Ovary (tissue), 7 donors: ENCODE measurements at regions not wholly inside any gene's neighbourhood (a gene's known extent, or its start where the extent isn't known, plus 50 kb on each side); places are given as distances from the start of the nearest gene placed in this dataset.

Experiments used
- DNase-seq, 5 donors: peaks; one replicate each; pipeline ENCODE4 v3.0.0-alpha.2; 2019 to 2020
- H3K27ac ChIP-seq, 2 donors: fragments of 200-600 bp; one replicate each; pipeline versions ENCODE4 v1.5.1 to v1.8.0; 2019 to 2022
- H3K27me3 ChIP-seq: fragments of 200-600 bp; one replicate; pipeline ENCODE4 v1.8.0; 2022
- H3K36me3 ChIP-seq: fragments of 200-600 bp; sonication (generic); one replicate; pipeline ENCODE4 v1.5.1; 2019
- H3K4me1 ChIP-seq: one replicate; pipeline ENCODE4 v1.8.1; 2013; ENCODE audit warnings: mild to moderate bottlenecking, moderate library complexity; ENCODE audit not compliant: insufficient read depth
- H3K4me3 ChIP-seq: fragments of 200-600 bp; sonication (generic); one replicate; pipeline ENCODE4 v1.5.1; 2017
- H3K9me3 ChIP-seq, 2 donors: fragments of 200-600 bp in 1 of 2; sonication (generic) in 1 of 2; one replicate each; pipeline versions ENCODE4 v1.5.1 to v1.8.1; 2013 to 2019; ENCODE audit warnings: mild to moderate bottlenecking in 1 of 2, moderate library complexity in 1 of 2
- EP300 ChIP-seq: sonication (generic); formaldehyde crosslinking; IDR thresholded peaks from one replicate; pipeline ENCODE4 v1.6.1; 2017; ENCODE audit warnings: antibody characterized with exemption
- POLR2A ChIP-seq: fragments of 450-650 bp; IDR thresholded peaks from one replicate; pipeline ENCODE4 v1.6.1; 2017; ENCODE audit warnings: antibody characterized with exemption, mild to moderate bottlenecking, moderate library complexity
- WGBS, 3 donors: extraction: QIAGEN DNeasy Blood & Tissue Kit in 1 of 3; methylation state at CpG; one replicate each; pipeline versions ENCODE4 v1.1.5 to v1.1.7; 2013 to 2017; 5-methylcytosine and 5-hydroxymethylcytosine counted together
- intact Hi-C, 4 donors: fragments of 100-400 bp; cut with DNase I; formaldehyde crosslinking; loops; one replicate each; pipeline versions ENCODE4 v1.11.0 to v1.15.1; 2022 to 2023
- TF ChIP-seq, protein P1 (sequence below), 3 donors: fragments of 450-650 bp in 2 of 3; fragments of 200-600 bp in 1 of 3; IDR thresholded peaks; one replicate each; pipeline versions ENCODE4 v1.5.1 to v1.8.0; 2016 to 2022; ENCODE audit warnings: antibody characterized with exemption in 3 of 3, mild to moderate bottlenecking in 1 of 3
- donor health status: DM: no; HTN: no; CAD: no; lungs with moderate emphysema.
- donor health status: DM: no; HTN: no; CAD: no.
- donor health status: Bipolar disorder and iron deficiency.
- donor health status: DM: no; HTN: no; CAD: no.
- donor health status: DM: yes; HTN: yes; CAD: no.

DNA sequence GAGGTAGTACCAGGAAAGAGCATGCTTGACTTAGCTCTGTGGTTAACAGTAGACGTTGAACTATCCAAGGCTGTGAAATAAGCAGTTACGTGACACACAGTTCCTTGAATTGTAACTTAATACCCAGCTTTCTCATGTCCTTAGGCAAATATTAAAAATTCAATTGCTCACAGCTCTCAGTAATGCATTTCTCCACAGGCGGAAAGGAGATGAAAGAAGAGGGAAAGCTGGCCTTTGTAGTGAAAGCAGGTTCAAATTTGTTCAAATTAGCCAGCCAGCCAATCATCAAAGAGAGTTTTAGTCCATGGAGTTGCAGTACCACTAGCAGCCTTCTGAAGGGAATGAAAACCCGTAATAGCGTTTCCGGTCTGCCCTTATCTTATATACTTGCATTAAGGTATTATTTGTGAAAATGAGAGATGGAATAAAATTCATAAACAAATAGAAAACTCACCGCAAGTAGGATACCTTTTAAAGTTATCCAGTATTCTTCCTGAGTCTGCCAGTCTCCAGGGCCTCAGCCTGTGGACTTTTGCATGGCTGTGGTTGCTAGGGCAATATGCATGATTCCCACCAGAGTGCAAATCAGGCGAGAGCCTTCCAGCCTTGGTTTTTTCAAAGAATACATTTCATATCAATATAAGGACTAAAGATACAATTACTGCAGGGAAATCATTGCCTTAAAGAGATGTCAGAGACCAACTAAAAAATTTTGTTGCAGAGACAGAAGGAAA, 795.5 kb downstream of the TNS3 start:
- Histone ChIP-seq H3K9me3 (no peaks in the 10 kb centered on the region), H3K27ac (no peak overlapping the region), H3K4me3 (no peak overlapping the region), H3K4me1 (no peaks in the 10 kb centered on the region), H3K36me3 (no peaks in the 10 kb centered on the region), H3K27me3 (no peaks in the 10 kb centered on the region)
- intact Hi-C loops = no loop called here
- WGBS, 3 donors = 89 to 93% (median 90%) methylated on average over 8 of the region's 8 CpGs
- TF ChIP-seq POLR2A (no peak), EP300 (no peak)
- TF ChIP-seq, protein P1, sequence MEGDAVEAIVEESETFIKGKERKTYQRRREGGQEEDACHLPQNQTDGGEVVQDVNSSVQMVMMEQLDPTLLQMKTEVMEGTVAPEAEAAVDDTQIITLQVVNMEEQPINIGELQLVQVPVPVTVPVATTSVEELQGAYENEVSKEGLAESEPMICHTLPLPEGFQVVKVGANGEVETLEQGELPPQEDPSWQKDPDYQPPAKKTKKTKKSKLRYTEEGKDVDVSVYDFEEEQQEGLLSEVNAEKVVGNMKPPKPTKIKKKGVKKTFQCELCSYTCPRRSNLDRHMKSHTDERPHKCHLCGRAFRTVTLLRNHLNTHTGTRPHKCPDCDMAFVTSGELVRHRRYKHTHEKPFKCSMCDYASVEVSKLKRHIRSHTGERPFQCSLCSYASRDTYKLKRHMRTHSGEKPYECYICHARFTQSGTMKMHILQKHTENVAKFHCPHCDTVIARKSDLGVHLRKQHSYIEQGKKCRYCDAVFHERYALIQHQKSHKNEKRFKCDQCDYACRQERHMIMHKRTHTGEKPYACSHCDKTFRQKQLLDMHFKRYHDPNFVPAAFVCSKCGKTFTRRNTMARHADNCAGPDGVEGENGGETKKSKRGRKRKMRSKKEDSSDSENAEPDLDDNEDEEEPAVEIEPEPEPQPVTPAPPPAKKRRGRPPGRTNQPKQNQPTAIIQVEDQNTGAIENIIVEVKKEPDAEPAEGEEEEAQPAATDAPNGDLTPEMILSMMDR (IDR thresholded peaks at IDR 0.05) = no peak
- DNase-seq = no peak

GRCh38 chr7:46784732-46785131, 797.2 kb downstream of the TNS3 start:
- TF ChIP-seq, protein P1 (IDR thresholded peaks at IDR 0.05) = no peak
- TF ChIP-seq EP300 (no peak), POLR2A (no peak)
- no peak overlapping the region for H3K27ac ChIP-seq
- H3K4me1 ChIP-seq = no peaks in the 10 kb centered on the region
- no peaks in the 10 kb centered on the region for H3K9me3 ChIP-seq
- H3K36me3 ChIP-seq = no peaks in the 10 kb centered on the region
- intact Hi-C loops = no loop called here
- no peaks in the 10 kb centered on the region for H3K27me3 ChIP-seq
- DNase-seq = no peak
- WGBS, 3 donors = 40 to 63% (median 62%) methylated on average over 1 of the region's 1 CpG
- H3K4me3 ChIP-seq = no peak overlapping the region

DNA sequence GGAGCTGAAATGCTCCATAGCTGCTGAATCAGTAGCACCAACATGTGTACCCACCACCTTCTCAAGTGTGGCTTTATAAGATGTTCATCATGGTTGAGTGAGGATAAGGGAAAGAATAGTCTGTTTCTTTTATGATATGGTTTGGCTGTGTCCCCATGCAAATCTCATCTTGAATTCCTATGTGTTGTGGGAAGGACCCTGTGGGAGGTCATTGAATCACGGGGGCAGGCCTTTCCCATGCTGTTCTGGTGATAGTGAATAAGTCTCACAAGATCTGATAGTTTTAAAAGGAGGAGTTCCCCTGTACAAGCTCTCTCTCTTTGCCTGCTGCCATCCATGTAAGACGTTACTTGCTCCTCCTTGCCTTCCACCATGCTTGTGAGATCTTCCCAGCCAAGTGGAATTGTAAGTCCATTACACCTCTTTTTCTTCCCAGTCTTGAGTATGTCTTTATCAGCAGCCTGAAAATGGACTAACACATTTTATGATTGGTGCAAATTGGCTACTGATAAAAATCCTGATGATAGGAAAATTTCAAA, 799.9 kb downstream of the TNS3 start:
- Histone ChIP-seq H3K9me3 (no peaks in the 10 kb centered on the region), H3K27me3 (no peaks in the 10 kb centered on the region), H3K4me3 (no peak overlapping the region), H3K4me1 (no peaks in the 10 kb centered on the region), H3K27ac (no peak overlapping the region), H3K36me3 (no peaks in the 10 kb centered on the region)
- TF ChIP-seq EP300 (no peak), POLR2A (no peak)
- TF ChIP-seq, protein P1 (IDR thresholded peaks at IDR 0.05) = no peak
- no peak for DNase-seq
- intact Hi-C loops = no loop called here
- 75 to 82% (median 75%) methylated on average over 2 of the region's 2 CpGs for WGBS, 3 donors

DNA sequence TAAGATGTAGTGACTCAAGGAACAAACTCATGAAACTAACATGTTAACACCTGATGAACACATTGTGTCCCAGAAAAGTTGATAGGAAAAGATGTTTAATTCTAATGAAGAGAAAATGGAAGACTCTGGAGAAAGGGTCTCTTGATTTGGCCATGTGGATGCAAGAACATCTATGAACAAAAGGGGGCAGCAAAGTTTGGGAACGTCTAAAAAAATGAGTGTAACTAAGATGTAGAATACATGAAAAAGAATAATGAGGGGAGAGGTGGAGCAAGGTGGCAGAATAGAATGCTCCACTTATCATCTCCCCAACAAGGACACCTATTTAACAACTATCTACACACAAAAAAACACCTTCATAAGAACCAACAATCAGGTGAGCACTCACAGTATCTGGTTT, 805.1 kb downstream of the TNS3 start:
- TF ChIP-seq POLR2A = no peak
- TF ChIP-seq EP300 = no peak
- TF ChIP-seq, protein P1 (IDR thresholded peaks at IDR 0.05) = no peak

More for the DNA sequence above, 805.1 kb downstream of the TNS3 start:
- no peaks in the 10 kb centered on the region for H3K27me3 ChIP-seq
- intact Hi-C loops = no loop called here
- no peaks in the 10 kb centered on the region for H3K36me3 ChIP-seq
- WGBS, 3 donors = 8 to 12% (median 9%) methylated on average over 1 of the region's 1 CpG
- H3K4me3 ChIP-seq = no peak overlapping the region
- no peaks in the 10 kb centered on the region for H3K4me1 ChIP-seq
- no peak for DNase-seq
- no peak overlapping the region for H3K27ac ChIP-seq
- no peaks in the 10 kb centered on the region for H3K9me3 ChIP-seq
